Stimulated activated naive CD8-positive, alpha-beta T cell treated with anti-CD3 and anti-CD28 coated beads, Interleukin-15, amount 100 ng/mL, for 72 hours (primary cell): ENCODE measurements at regions not wholly inside any gene's neighbourhood (a gene's known extent, or its start where the extent isn't known, plus 50 kb on each side); places are given as distances from the start of the nearest gene placed in this dataset.
"Not testable (repeated sequence)": the region's sequence is repeated elsewhere in the genome, so short reads cannot be mapped to it uniquely, and the experiment has no call there.

Source experiments
- ATAC-seq: fragments of 150-1000 bp; cut with Tn5 transposase; 2 replicates; pipeline ENCODE4 v1.10.0; 2021; ENCODE audit warnings: mild to moderate bottlenecking, moderate library complexity
- DNase-seq, 2 donors: peaks; one replicate each; pipeline ENCODE4 v3.0.0; 2021 to 2022
- H3K27ac Mint-ChIP-seq, 2 donors: one replicate each; pipeline ENCODE4 v1.8.0; 2022; ENCODE audit warnings: mild to moderate bottlenecking in 2 of 2, mixed read lengths in 2 of 2, moderate library complexity in 2 of 2
- H3K27me3 Mint-ChIP-seq: one replicate; pipeline ENCODE4 v1.8.0; 2022; ENCODE audit warnings: mixed read lengths
- H3K4me1 Mint-ChIP-seq: one replicate; pipeline ENCODE4 v1.8.0; 2022; ENCODE audit warnings: mild to moderate bottlenecking, mixed read lengths
- H3K4me3 Mint-ChIP-seq, 2 donors: one replicate each; pipeline ENCODE4 v1.8.0; 2022; ENCODE audit warnings: mild to moderate bottlenecking in 2 of 2, mixed read lengths in 2 of 2, moderate library complexity in 1 of 2
- H3K9me3 Mint-ChIP-seq, 2 donors: one replicate each; pipeline ENCODE4 v1.8.0; 2022; ENCODE audit warnings: mixed read lengths in 2 of 2

DNA sequence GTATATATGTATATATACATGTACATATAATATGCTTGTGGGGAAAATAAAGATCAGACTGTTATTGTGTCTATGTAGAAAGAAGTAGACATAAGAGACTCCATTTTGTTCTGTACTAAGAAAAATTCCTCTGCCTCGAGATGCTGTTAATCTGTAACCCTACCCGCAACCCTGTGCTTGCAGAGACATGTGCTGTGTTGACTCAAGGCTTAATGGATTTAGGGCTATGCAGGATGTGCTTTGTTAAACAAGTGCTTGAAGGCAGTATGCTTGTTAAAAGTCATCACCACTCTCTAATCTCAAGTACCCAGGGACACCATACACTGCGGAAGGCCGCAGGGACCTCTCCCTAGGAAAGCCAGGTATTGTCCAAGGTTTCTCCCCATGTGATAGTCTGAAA is 972.9 kb downstream of the GALC start:
- not testable (repeated sequence) for ATAC-seq

GRCh38 chr14:87018294-87018693 is 974.7 kb downstream of the GALC start:
- DNase-seq (no peak), ATAC-seq (no peak)
- Mint-ChIP-seq H3K27me3 (no peaks in the 10 kb centered on the region), H3K4me1 (no peaks in the 10 kb centered on the region), H3K9me3 (peaks cover 0 to 5% of the 10 kb centered on the region in 2 donors), H3K27ac (no peak overlapping the region), H3K4me3 (no peak overlapping the region)

More for the DNA sequence above, 972.9 kb downstream of the GALC start:
- H3K27ac Mint-ChIP-seq, H3K9me3 Mint-ChIP-seq, DNase-seq, H3K27me3 Mint-ChIP-seq, H3K4me1 Mint-ChIP-seq, H3K4me3 Mint-ChIP-seq: not testable (repeated sequence)

DNA sequence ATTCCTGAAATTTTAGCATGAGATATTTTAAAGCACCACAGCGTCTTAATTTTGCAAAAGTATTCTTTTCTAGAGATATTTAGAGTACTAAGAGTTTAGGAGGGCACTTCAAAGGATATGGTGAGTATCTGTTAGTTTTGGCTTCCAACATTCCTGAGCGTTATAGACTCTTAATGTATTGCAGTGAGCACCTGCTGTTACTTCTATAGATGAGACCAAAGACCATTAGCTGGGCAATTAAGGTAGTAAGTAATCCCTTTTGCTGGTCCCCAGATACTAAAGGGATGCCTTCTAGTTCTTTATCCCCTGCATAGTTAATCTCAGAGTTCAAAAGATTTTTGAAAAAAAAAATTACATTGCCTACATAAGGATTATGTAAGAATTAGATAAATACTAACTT is 975.6 kb downstream of the GALC start:
- Mint-ChIP-seq H3K9me3 (peaks cover 0 to 5% of the 10 kb centered on the region in 2 donors), H3K4me1 (no peaks in the 10 kb centered on the region), H3K27ac (no peak overlapping the region), H3K27me3 (no peaks in the 10 kb centered on the region), H3K4me3 (no peak overlapping the region)
- no peak for DNase-seq
- no peak for ATAC-seq

DNA sequence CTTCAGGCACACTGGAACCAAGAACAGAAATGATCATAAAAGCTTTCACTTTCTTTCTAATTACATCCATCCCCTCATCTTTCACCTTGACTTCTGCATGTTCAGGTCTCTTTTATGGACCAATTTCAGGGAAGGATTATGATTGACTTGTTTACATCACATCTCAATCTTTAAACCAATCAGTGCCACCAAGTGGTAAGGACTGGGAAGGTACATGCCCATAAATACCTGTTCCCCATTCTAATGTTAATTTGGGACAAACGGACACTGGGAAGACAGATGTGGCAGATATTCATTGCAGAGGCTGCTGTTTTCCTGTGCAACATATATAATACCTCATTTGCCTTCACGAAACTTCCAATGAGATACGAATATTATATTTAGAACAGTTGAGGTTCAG is 978.1 kb downstream of the GALC start:
- no peak for ATAC-seq
- Mint-ChIP-seq H3K4me3 (no peak overlapping the region), H3K9me3 (peaks cover 0 to 5% of the 10 kb centered on the region in 2 donors), H3K27me3 (no peaks in the 10 kb centered on the region), H3K4me1 (no peaks in the 10 kb centered on the region), H3K27ac (no peak overlapping the region)
- no peak for DNase-seq

GRCh38 chr14:87013583-87013982 is 979.4 kb downstream of the GALC start:
- Mint-ChIP-seq H3K4me3 (no peak overlapping the region), H3K27ac (no peak overlapping the region), H3K4me1 (no peaks in the 10 kb centered on the region), H3K9me3 (peaks cover 0 to 5% of the 10 kb centered on the region in 2 donors), H3K27me3 (no peaks in the 10 kb centered on the region)
- ATAC-seq (no peak), DNase-seq (no peak)

DNA sequence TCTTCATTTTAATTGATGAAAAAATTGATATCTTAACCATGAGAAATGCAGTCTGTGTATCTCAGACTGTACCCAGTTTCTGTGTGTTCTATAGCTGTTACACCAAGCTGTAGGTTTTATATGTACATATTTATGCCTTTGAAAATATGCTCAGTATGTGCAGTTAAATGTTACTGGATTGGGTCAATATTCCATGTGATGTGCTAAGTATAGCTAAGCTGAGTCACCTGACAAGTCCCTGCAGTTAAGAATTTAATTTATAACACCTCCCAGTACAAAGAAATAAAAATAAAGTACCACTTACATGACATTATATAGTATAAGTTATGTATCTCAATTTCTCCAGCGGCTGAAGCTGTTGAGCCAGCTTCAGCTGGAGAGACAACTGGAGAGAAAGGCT is 984.0 kb downstream of the GALC start:
- Mint-ChIP-seq H3K9me3 (peaks cover 0 to 12% of the 10 kb centered on the region in 2 donors), H3K4me3 (no peak overlapping the region), H3K4me1 (no peaks in the 10 kb centered on the region), H3K27me3 (no peaks in the 10 kb centered on the region), H3K27ac (no peak overlapping the region)
- ATAC-seq (no peak), DNase-seq (no peak)

- Mint-ChIP-seq H3K27me3 (no peaks in the 10 kb centered on the region), H3K4me3 (no peak overlapping the region), H3K9me3 (peaks cover 0 to 12% of the 10 kb centered on the region in 2 donors), H3K27ac (no peak overlapping the region), H3K4me1 (no peaks in the 10 kb centered on the region)
- DNase-seq (no peak), ATAC-seq (no peak)
Observed at GRCh38 chr14:87005280-87005679, 987.7 kb downstream of the GALC start.

DNA sequence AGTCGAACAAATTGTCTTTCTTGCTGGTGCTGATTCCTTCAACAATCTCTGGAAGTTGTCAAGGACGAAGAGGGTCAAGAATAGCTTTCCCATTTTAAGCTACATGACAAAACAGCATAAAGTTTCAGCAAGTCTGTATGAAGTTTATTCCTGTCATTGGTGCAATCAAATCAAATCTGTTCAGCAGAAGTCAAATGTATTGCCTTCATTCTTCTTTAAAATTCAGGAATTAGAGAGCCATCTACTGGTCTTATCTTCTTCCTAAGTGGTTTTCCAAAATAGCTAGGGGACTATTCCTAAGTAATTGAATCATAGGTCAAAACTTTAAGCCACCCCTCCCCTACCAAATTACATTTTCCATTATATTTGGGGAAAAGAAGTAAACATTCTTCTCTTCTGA is 990.2 kb downstream of the GALC start:
- DNase-seq (no peak), ATAC-seq (no peak)
- Mint-ChIP-seq H3K27ac (no peak overlapping the region), H3K4me1 (no peaks in the 10 kb centered on the region), H3K27me3 (no peaks in the 10 kb centered on the region), H3K9me3 (peaks cover 0 to 6% of the 10 kb centered on the region in 2 donors), H3K4me3 (no peak overlapping the region)

DNA sequence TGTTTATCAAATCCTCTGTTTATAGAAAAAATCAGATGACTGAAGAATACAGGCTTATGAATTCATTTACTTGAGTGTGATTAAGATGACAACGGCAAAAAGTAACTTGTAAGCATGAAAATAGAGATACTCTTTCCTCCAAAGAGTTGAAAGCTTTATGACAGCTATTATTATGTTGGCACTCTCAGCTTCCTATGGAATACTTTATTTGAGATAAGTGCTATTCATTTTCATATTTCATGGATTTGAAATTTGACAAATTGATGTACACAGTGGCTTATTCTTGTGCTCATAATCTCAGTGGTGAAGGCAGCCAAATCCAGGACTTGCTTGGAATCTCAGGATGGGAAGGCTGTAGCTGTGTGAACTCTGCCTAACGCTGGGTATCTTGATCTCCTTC is 991.6 kb downstream of the GALC start:
- DNase-seq, result no peak
- Mint-ChIP-seq H3K27ac (no peak overlapping the region), H3K4me1 (no peaks in the 10 kb centered on the region), H3K9me3 (no peaks in the 10 kb centered on the region), H3K27me3 (no peaks in the 10 kb centered on the region), H3K4me3 (no peak overlapping the region)
- no peak for ATAC-seq

GRCh38 chr14:87000081-87000480 is 992.9 kb downstream of the GALC start:
- no peak for ATAC-seq
- no peak for DNase-seq
- Mint-ChIP-seq H3K27ac (no peak overlapping the region), H3K4me3 (no peak overlapping the region), H3K27me3 (no peaks in the 10 kb centered on the region), H3K4me1 (no peaks in the 10 kb centered on the region), H3K9me3 (no peaks in the 10 kb centered on the region)

- H3K27ac Mint-ChIP-seq, result no peak overlapping the region
- no peak overlapping the region for H3K4me3 Mint-ChIP-seq
- no peaks in the 10 kb centered on the region for H3K9me3 Mint-ChIP-seq
- no peaks in the 10 kb centered on the region for H3K4me1 Mint-ChIP-seq
- DNase-seq (no peak), ATAC-seq (no peak)
- no peaks in the 10 kb centered on the region for H3K27me3 Mint-ChIP-seq
Observed at GRCh38 chr14:86999036-86999435, 993.9 kb downstream of the GALC start.

DNA sequence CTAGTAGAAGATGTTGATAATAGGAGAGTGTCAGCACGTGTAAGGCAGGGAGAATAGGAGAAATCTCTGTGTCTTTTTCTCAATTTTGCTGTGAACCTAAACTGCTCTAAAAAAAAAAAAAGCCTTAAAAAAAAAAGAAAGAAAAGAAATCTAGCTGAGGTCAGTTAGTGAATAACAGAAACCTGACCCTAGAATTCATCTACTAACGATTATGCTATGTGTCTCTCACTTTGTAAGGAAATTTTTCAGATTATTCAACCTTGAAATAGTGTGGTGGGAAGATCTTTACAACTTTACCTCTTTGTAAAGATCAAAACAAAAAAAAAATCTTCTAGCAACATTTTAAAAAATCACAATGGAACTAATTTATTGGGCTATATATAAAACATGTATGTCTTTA is 995.7 kb downstream of the GALC start:
- DNase-seq (no peak), ATAC-seq (no peak)
- Mint-ChIP-seq H3K4me1 (no peaks in the 10 kb centered on the region), H3K27me3 (no peaks in the 10 kb centered on the region), H3K9me3 (no peaks in the 10 kb centered on the region), H3K27ac (no peak overlapping the region), H3K4me3 (no peak overlapping the region)

- Mint-ChIP-seq H3K9me3 (no peaks in the 10 kb centered on the region), H3K4me1 (no peaks in the 10 kb centered on the region), H3K27me3 (no peaks in the 10 kb centered on the region), H3K4me3 (no peak overlapping the region), H3K27ac (no peak overlapping the region)
- no peak for DNase-seq
- ATAC-seq, result no peak
Observed at GRCh38 chr14:86990396-86990795, 1002.6 kb downstream of the GALC start.

DNA sequence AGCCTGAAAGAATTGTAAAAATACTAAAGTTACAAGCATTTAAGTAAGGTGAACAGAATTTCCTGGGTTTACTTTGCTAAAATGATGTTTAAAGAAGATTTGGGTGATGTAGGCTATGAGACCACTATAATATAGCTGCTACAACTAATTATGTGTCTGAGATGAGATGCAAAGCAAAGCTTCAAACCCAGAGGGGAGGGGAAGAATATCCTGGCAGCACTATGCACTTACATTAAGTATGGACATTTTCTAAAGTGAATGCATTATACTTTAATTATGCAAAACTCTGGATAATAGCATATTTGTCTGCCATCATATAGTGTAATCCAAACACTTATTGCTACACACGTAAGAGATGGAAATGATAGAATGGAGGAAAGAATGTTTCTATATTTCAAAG is 1003.7 kb downstream of the GALC start:
- DNase-seq, result no peak
- Mint-ChIP-seq H3K27ac (no peak overlapping the region), H3K9me3 (no peaks in the 10 kb centered on the region), H3K4me1 (no peaks in the 10 kb centered on the region), H3K4me3 (no peak overlapping the region), H3K27me3 (no peaks in the 10 kb centered on the region)
- ATAC-seq, result no peak

DNA sequence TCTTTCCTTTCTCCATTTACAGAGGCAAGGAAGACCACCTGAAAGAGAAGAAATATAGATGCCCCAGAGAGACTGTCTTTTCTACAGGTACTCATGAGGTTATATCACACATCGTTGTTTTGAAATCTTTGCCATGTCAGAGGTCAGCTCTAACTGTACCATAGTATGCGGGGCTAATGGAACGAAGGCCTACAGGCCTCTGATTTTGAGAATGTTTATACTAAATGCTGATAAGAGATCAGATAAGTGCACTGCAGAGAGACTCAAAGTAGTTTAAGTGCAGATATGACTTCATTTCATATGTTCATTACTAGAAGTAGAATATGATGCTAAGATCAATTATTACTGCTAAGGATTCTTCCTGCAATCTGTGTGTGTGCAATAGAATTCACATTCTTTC is 1005.0 kb downstream of the GALC start:
- no peaks in the 10 kb centered on the region for H3K4me1 Mint-ChIP-seq
- H3K27ac Mint-ChIP-seq, result no peak overlapping the region
- ATAC-seq, result no peak

DNA sequence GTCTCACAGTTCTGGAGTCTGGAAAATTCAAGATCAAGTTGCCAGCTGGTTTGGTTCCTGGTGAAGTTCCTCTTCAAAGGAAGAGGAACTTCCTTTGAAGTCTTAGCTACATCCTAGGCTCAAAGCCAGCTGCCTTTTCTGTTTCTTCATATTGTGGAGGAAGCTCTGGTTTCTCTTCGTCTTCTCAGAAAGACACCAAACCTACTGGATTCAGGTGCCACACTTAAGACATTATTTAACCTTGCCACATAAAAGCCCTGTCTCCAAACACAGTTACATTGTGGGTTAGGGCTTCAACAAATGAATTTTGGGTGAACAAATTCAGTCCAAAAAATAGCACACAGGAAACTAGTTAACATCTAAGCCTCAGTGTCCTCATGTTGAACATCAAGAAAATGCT is 1019.8 kb downstream of the GALC start:
- ATAC-seq, result no peak
- H3K9me3 Mint-ChIP-seq, result peaks cover 18 to 47% of the 10 kb centered on the region in 2 donors
- DNase-seq, result no peak
- no peaks in the 10 kb centered on the region for H3K4me1 Mint-ChIP-seq
- H3K27me3 Mint-ChIP-seq, result no peaks in the 10 kb centered on the region
- H3K27ac Mint-ChIP-seq, result no peak overlapping the region
- H3K4me3 Mint-ChIP-seq, result no peak overlapping the region

More for the DNA sequence above, 1005.0 kb downstream of the GALC start:
- Mint-ChIP-seq H3K9me3 (no peaks in the 10 kb centered on the region), H3K4me3 (no peak overlapping the region), H3K27me3 (no peaks in the 10 kb centered on the region)
- DNase-seq, result no peak

GRCh38 chr14:86971292-86971691 is 1021.7 kb downstream of the GALC start:
- no peaks in the 10 kb centered on the region for H3K4me1 Mint-ChIP-seq
- ATAC-seq, result no peak
- H3K27ac Mint-ChIP-seq, result no peak overlapping the region
- no peak overlapping the region for H3K4me3 Mint-ChIP-seq
- no peaks in the 10 kb centered on the region for H3K27me3 Mint-ChIP-seq
- peaks cover 10 to 28% of the 10 kb centered on the region in 2 donors for H3K9me3 Mint-ChIP-seq
- no peak for DNase-seq
